Neural progenitor cell (in vitro differentiated cells): ENCODE measurements at regions not wholly inside any gene's neighbourhood (a gene's known extent, or its start where the extent isn't known, plus 50 kb on each side); places are given as distances from the start of the nearest gene placed in this dataset.

Experiments
- DNase-seq: peaks from one replicate; pipeline ENCODE4 v3.0.0-alpha.2; 2016; ENCODE audit warnings: low spot score
- H2AFZ ChIP-seq: fragments of 200-600 bp; sonication (generic); replicated peaks from 2 replicates; pipeline ENCODE4 v1.6.1; 2016; ENCODE audit warnings: antibody characterized with exemption
- H3F3A ChIP-seq: fragments of 200-600 bp; sonication (generic); 2 replicates; pipeline ENCODE4 v1.6.1; 2016; ENCODE audit warnings: antibody characterized with exemption, low read depth
- H3K27ac ChIP-seq: fragments of 200-600 bp; sonication (generic); 2 replicates; pipeline ENCODE4 v1.5.1; 2016; ENCODE audit warnings: mild to moderate bottlenecking
- H3K27me3 ChIP-seq: fragments of 200-600 bp; sonication (generic); 2 replicates; pipeline ENCODE4 v1.6.1; 2016; ENCODE audit warnings: mild to moderate bottlenecking, moderate library complexity
- H3K36me3 ChIP-seq: fragments of 200-600 bp; sonication (generic); 2 replicates; pipeline ENCODE4 v1.5.1; 2016
- H3K4me1 ChIP-seq: fragments of 200-600 bp; sonication (generic); 2 replicates; pipeline ENCODE4 v1.6.1; 2016; ENCODE audit warnings: mixed run types
- H3K4me2 ChIP-seq: fragments of 200-600 bp; sonication (generic); 2 replicates; pipeline ENCODE4 v1.6.1; 2016
- H3K4me3 ChIP-seq: fragments of 200-600 bp; sonication (generic); 2 replicates; pipeline ENCODE4 v1.5.1; 2016
- H3K79me2 ChIP-seq: fragments of 200-600 bp; sonication (generic); 2 replicates; pipeline ENCODE4 v1.6.1; 2016; ENCODE audit warnings: low read depth
- H3K9ac ChIP-seq: fragments of 200-600 bp; sonication (generic); 2 replicates; pipeline ENCODE4 v1.6.1; 2016
- H3K9me3 ChIP-seq: fragments of 200-600 bp; sonication (generic); 2 replicates; pipeline ENCODE4 v1.5.1; 2016; ENCODE audit warnings: low read depth
- H4K20me1 ChIP-seq: fragments of 200-600 bp; sonication (generic); 2 replicates; pipeline ENCODE4 v1.6.1; 2016; ENCODE audit warnings: low read depth
- H3K27ac Mint-ChIP-seq: 3 replicates; pipeline ENCODE4 v1.8.0; 2021; ENCODE audit warnings: mixed read lengths
- H3K27me3 Mint-ChIP-seq: 2 replicates; pipeline ENCODE4 v1.8.0; 2022; ENCODE audit warnings: low read depth, mild to moderate bottlenecking, inconsistent platforms, moderate library complexity, mixed read lengths; ENCODE audit not compliant: insufficient read depth
- H3K36me3 Mint-ChIP-seq: 3 replicates; pipeline ENCODE4 v1.8.0; 2021; ENCODE audit warnings: mixed read lengths
- H3K4me1 Mint-ChIP-seq: 3 replicates; pipeline ENCODE4 v1.8.0; 2021; ENCODE audit warnings: mixed read lengths
- H3K4me3 Mint-ChIP-seq: 3 replicates; pipeline ENCODE4 v1.8.0; 2021; ENCODE audit warnings: mild to moderate bottlenecking, moderate library complexity, mixed read lengths
- H3K9me3 Mint-ChIP-seq: 3 replicates; pipeline ENCODE4 v1.8.0; 2020; ENCODE audit warnings: mixed read lengths
- CTCF ChIP-seq: fragments of 200-600 bp; sonication (generic); IDR thresholded peaks from 2 replicates; pipeline ENCODE4 v1.5.1; 2017; ENCODE audit warnings: antibody characterized with exemption, mild to moderate bottlenecking
- EZH2 ChIP-seq: fragments of 200-600 bp; sonication (generic); IDR thresholded peaks from 2 replicates; pipeline ENCODE4 v1.6.1; 2017; ENCODE audit warnings: antibody characterized with exemption, mild to moderate bottlenecking, moderate library complexity
- EZH2phosphoT487 ChIP-seq: fragments of 200-600 bp; sonication (generic); IDR thresholded peaks from 2 replicates; pipeline ENCODE4 v1.6.1; 2017; ENCODE audit warnings: antibody characterized with exemption

GRCh38 chr9:135023786-135024405 lies 63.6 kb upstream of the OLFM1 start:
- Mint-ChIP-seq H3K27ac (no peak overlapping the region), H3K27me3 (peaks cover 3% of the 10 kb centered on the region), H3K9me3 (peaks cover 11% of the 10 kb centered on the region), H3K36me3 (no peaks in the 10 kb centered on the region), H3K4me3 (no peak overlapping the region), H3K4me1 (peaks cover 3% of the 10 kb centered on the region)
- H3K9ac ChIP-seq, result no peak overlapping the region
- no peak overlapping the region for H2AFZ ChIP-seq
- H3F3A ChIP-seq, result no peaks in the 10 kb centered on the region
- no peak overlapping the region for H3K4me2 ChIP-seq
- no peaks in the 10 kb centered on the region for H3K79me2 ChIP-seq
- H3K36me3 ChIP-seq, result no peaks in the 10 kb centered on the region
- no peak overlapping the region for H3K4me3 ChIP-seq
- H3K27me3 ChIP-seq, result no peaks in the 10 kb centered on the region
- no peaks in the 10 kb centered on the region for H4K20me1 ChIP-seq
- no peak for DNase-seq
- no peak overlapping the region for H3K27ac ChIP-seq
- H3K9me3 ChIP-seq, result no peaks in the 10 kb centered on the region
- no peaks in the 10 kb centered on the region for H3K4me1 ChIP-seq
- no peak for TF ChIP-seq EZH2
- no peak for TF ChIP-seq EZH2phosphoT487
- no peak for TF ChIP-seq CTCF

- no peaks in the 10 kb centered on the region for H3K36me3 Mint-ChIP-seq
- Histone ChIP-seq H2AFZ (no peak overlapping the region), H3K27ac (no peak overlapping the region), H4K20me1 (no peaks in the 10 kb centered on the region), H3K27me3 (no peaks in the 10 kb centered on the region), H3K9ac (no peak overlapping the region), H3K4me2 (no peak overlapping the region), H3K79me2 (no peaks in the 10 kb centered on the region), H3F3A (no peaks in the 10 kb centered on the region), H3K4me3 (no peak overlapping the region), H3K4me1 (no peaks in the 10 kb centered on the region), H3K9me3 (no peaks in the 10 kb centered on the region), H3K36me3 (no peaks in the 10 kb centered on the region)
- DNase-seq, result no peak
- TF ChIP-seq CTCF (no peak), EZH2phosphoT487 (no peak), EZH2 (no peak)
- peak overlapping the region; percentile 58 for H3K27ac Mint-ChIP-seq
- peaks cover 4% of the 10 kb centered on the region for H3K27me3 Mint-ChIP-seq
- H3K9me3 Mint-ChIP-seq, result peaks cover 5% of the 10 kb centered on the region
- H3K4me1 Mint-ChIP-seq, result peaks cover 3% of the 10 kb centered on the region
- no peak overlapping the region for H3K4me3 Mint-ChIP-seq
Observed at GRCh38 chr9:135029463-135029862, 58.0 kb upstream of the OLFM1 start.

- no peak for DNase-seq
- Mint-ChIP-seq H3K4me3 (no peak overlapping the region), H3K4me1 (peaks cover 3% of the 10 kb centered on the region), H3K27me3 (peaks cover 5% of the 10 kb centered on the region), H3K27ac (no peak overlapping the region), H3K36me3 (no peaks in the 10 kb centered on the region), H3K9me3 (peaks cover 3% of the 10 kb centered on the region)
- no peaks in the 10 kb centered on the region for H3K27me3 ChIP-seq
- H3K9me3 ChIP-seq, result no peaks in the 10 kb centered on the region
- TF ChIP-seq EZH2phosphoT487 (no peak), CTCF (no peak)
- no peaks in the 10 kb centered on the region for H3K4me1 ChIP-seq
- no peak overlapping the region for H2AFZ ChIP-seq
- no peaks in the 10 kb centered on the region for H4K20me1 ChIP-seq
- no peak overlapping the region for H3K9ac ChIP-seq
- no peak overlapping the region for H3K27ac ChIP-seq
- no peak overlapping the region for H3K4me2 ChIP-seq
- no peak overlapping the region for H3K4me3 ChIP-seq
- H3F3A ChIP-seq, result no peaks in the 10 kb centered on the region
- H3K79me2 ChIP-seq, result no peaks in the 10 kb centered on the region
- no peaks in the 10 kb centered on the region for H3K36me3 ChIP-seq
Observed at GRCh38 chr9:135029871-135030565, 57.5 kb upstream of the OLFM1 start.
